Anterior cingulate cortex (tissue), 58 donors: ENCODE measurements at regions not wholly inside any gene's neighbourhood (a gene's known extent, or its start where the extent isn't known, plus 50 kb on each side); places are given as distances from the start of the nearest gene placed in this dataset.
"Not testable (repeated sequence)": the region's sequence is repeated elsewhere in the genome, so short reads cannot be mapped to it uniquely, and the experiment has no call there.

Experiments used
- DNase-seq, 58 donors: peaks; one replicate each; lab custom pipeline; 2025; lab: John Stamatoyannopoulos, UW

- DNase-seq = no peak
These were observed 111.9 kb upstream of the OTOS start for GRCh38 chr2:240252191-240252871.

- no peak for DNase-seq
These were observed 112.5 kb upstream of the OTOS start for GRCh38 chr2:240252872-240253511.

- no peak for DNase-seq
These were observed 113.2 kb upstream of the OTOS start for GRCh38 chr2:240253583-240254145.

- DNase-seq = no peak
These were observed 114.1 kb upstream of the OTOS start for GRCh38 chr2:240254337-240255164.

- DNase-seq = no peak
These were observed 114.7 kb upstream of the OTOS start for GRCh38 chr2:240255165-240255491.

- no peak for DNase-seq
These were observed 115.6 kb upstream of the OTOS start for GRCh38 chr2:240255811-240256703.

GRCh38 chr2:240256704-240257637 is 116.5 kb upstream of the OTOS start:
- DNase-seq = no peak

GRCh38 chr2:240257940-240258580 is 117.6 kb upstream of the OTOS start:
- DNase-seq = peak in 3 of 58 donors; percentile 43 to 57 (median 48)

GRCh38 chr2:240258685-240259084 is 118.2 kb upstream of the OTOS start:
- no peak for DNase-seq

- DNase-seq = peak in 2 of 58 donors; percentile 31 to 55
These were observed 118.9 kb upstream of the OTOS start for GRCh38 chr2:240259201-240259923.

GRCh38 chr2:240259924-240260529 is 119.6 kb upstream of the OTOS start:
- DNase-seq = no peak

GRCh38 chr2:240260664-240261063 is 120.2 kb upstream of the OTOS start:
- no peak for DNase-seq

- DNase-seq = not testable (repeated sequence)
These were observed 122.1 kb upstream of the OTOS start for GRCh38 chr2:240262578-240262977.

- no peak for DNase-seq
These were observed 128.9 kb upstream of the OTOS start for GRCh38 chr2:240269380-240269779.

GRCh38 chr2:240269886-240270285 is 129.4 kb upstream of the OTOS start:
- no peak for DNase-seq

- no peak for DNase-seq
These were observed 131.4 kb upstream of the OTOS start for GRCh38 chr2:240271716-240272341.

- DNase-seq = no peak
These were observed 134.9 kb upstream of the OTOS start for GRCh38 chr2:240275386-240275785.
